ENCODE measurements at regions not wholly inside any gene's neighbourhood (a gene's known extent, or its start where the extent isn't known, plus 50 kb on each side); places are given as distances from the start of the nearest gene placed in this dataset.

GRCh38 chr2:45123521-45124191, 114.4 kb upstream of the SIX2 start:
- no peak for TF ChIP-seq SPI1 (IDR thresholded peaks at IDR 0.05; ENCODE audit: borderline replicate concordance, low read depth)
- TF ChIP-seq CTCF (IDR thresholded peaks at IDR 0.05; ENCODE audit: insufficient read depth, low read length), result no peak
- no peak for TF ChIP-seq GABPA (IDR thresholded peaks at IDR 0.05; ENCODE audit: low read depth)
- no peak for TF ChIP-seq POLR2AphosphoS5 (IDR thresholded peaks at IDR 0.05; ENCODE audit: low read depth)
- TF ChIP-seq REST (IDR thresholded peaks at IDR 0.05; ENCODE audit: insufficient replicate concordance, low read depth), result no peak
- no peaks in the 10 kb centered on the region for H3K27me3 ChIP-seq (ENCODE audit: insufficient read depth, poor library complexity, severe bottlenecking)
- H3K4me3 ChIP-seq (replicated peaks; ENCODE audit: insufficient read depth, low read length), result no peak overlapping the region
- no peak overlapping the region for H3K27ac ChIP-seq (replicated peaks)
- no peak for DNase-seq (ENCODE audit: low read depth in 1 of 2, low spot score in 1 of 2)

DNA sequence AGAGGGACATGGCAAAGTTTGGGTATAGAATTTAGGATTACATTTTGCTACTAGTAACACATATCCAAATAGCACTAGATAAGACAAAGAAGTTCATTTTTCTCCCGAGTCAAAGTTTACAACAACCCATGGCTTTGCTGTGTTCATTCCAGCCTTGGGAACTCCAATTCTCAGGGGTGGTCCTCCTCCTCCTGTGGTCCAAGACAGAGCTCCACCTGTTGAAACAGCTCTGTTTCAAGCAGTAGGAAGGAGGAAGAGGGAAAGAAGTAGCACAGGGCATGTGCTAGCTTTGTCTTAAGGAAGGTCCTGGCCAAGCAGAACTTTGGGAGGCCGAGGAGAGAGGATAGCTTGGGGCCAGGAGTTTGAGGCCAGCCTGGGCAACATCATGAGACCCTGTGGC, 113.8 kb upstream of the SIX2 start:
- H3K27ac ChIP-seq (replicated peaks), result no peak overlapping the region
- no peak for DNase-seq (ENCODE audit: low read depth in 1 of 2, low spot score in 1 of 2)
- H3K27me3 ChIP-seq (ENCODE audit: insufficient read depth, poor library complexity, severe bottlenecking), result no peaks in the 10 kb centered on the region
- no peak for TF ChIP-seq GABPA (IDR thresholded peaks at IDR 0.05; ENCODE audit: low read depth)
- no peak for TF ChIP-seq CTCF (IDR thresholded peaks at IDR 0.05; ENCODE audit: insufficient read depth, low read length)
- no peak for TF ChIP-seq POLR2AphosphoS5 (IDR thresholded peaks at IDR 0.05; ENCODE audit: low read depth)
- TF ChIP-seq SPI1 (IDR thresholded peaks at IDR 0.05; ENCODE audit: borderline replicate concordance, low read depth), result no peak
- no peak for TF ChIP-seq REST (IDR thresholded peaks at IDR 0.05; ENCODE audit: insufficient replicate concordance, low read depth)
- H3K4me3 ChIP-seq (replicated peaks; ENCODE audit: insufficient read depth, low read length), result no peak overlapping the region

DNA sequence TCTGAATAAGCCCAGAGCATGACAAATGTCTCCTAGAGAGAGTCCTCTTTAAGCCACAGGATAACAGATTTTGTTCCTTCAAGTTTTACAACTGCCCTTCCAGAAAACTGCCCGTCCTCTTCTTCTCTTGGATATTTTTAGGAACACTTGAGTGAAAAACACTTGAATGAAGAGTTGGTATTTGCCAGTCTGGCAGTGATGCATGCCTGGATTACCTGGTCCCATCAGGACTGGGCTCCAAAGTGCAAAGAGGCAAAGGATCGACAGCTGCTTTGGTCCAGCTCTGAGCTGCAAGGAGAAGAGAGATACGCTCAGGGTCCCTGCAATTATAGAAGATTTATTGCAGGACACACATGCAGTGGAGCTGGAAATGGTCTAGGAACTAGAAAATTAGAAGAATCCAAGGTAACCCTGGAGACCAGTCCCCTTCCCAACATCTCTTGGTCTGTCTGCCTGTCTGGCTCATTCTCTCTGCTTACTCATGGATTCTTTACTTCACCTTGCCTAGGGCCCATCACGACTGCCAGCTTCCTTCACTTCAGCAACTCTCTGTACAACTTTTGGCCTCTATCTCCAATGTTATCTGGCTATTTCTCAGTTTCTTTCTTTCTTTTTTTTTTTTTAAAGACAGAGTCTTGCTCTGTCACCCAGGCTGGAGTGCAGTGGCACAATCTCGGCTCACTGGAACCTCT, 112.1 kb upstream of the SIX2 start:
- Histone ChIP-seq H3K27me3 (ENCODE audit: insufficient read depth, poor library complexity, severe bottlenecking) (no peaks in the 10 kb centered on the region), H3K27ac (replicated peaks) (no peak overlapping the region), H3K4me3 (replicated peaks; ENCODE audit: insufficient read depth, low read length) (no peak overlapping the region)
- no peak for TF ChIP-seq SPI1 (IDR thresholded peaks at IDR 0.05; ENCODE audit: borderline replicate concordance, low read depth)
- TF ChIP-seq GABPA (IDR thresholded peaks at IDR 0.05; ENCODE audit: low read depth), result no peak
- no peak for TF ChIP-seq POLR2AphosphoS5 (IDR thresholded peaks at IDR 0.05; ENCODE audit: low read depth)
- TF ChIP-seq REST (IDR thresholded peaks at IDR 0.05; ENCODE audit: insufficient replicate concordance, low read depth), result no peak
- no peak for DNase-seq (ENCODE audit: low read depth in 1 of 2, low spot score in 1 of 2)
